ENCODE measurements at regions not wholly inside any gene's neighbourhood (a gene's known extent, or its start where the extent isn't known, plus 50 kb on each side); places are given as distances from the start of the nearest gene placed in this dataset.

- no peak for DNase-seq
Observed at GRCh38 chr12:88416155-88416554, 164.1 kb downstream of the KITLG start.

GRCh38 chr12:88416786-88417185, 163.5 kb downstream of the KITLG start:
- H3K27ac Mint-ChIP-seq = no peak overlapping the region
- ATAC-seq (replicated peaks in 1 of 2) = no peak
- H3K4me3 Mint-ChIP-seq = no peak overlapping the region
- H3K27me3 Mint-ChIP-seq (ENCODE audit: low read depth) = no peaks in the 10 kb centered on the region
- no peaks in the 10 kb centered on the region for H3K9me3 Mint-ChIP-seq
- no peaks in the 10 kb centered on the region for H3K4me1 Mint-ChIP-seq (ENCODE audit: low read depth)
- no peak for DNase-seq
- H3K36me3 Mint-ChIP-seq (ENCODE audit: insufficient read depth in 2 of 2) = no peaks in the 10 kb centered on the region

More at GRCh38 chr12:88416155-88416554, 164.1 kb downstream of the KITLG start:
- H3K27ac Mint-ChIP-seq = peak overlapping the region; percentile 64
- no peak for ATAC-seq (replicated peaks in 1 of 2)
- no peaks in the 10 kb centered on the region for H3K27me3 Mint-ChIP-seq (ENCODE audit: low read depth)
- no peaks in the 10 kb centered on the region for H3K9me3 Mint-ChIP-seq
- H3K4me1 Mint-ChIP-seq (ENCODE audit: low read depth) = no peaks in the 10 kb centered on the region
- H3K4me3 Mint-ChIP-seq = no peak overlapping the region
- no peaks in the 10 kb centered on the region for H3K36me3 Mint-ChIP-seq (ENCODE audit: insufficient read depth in 2 of 2)

DNA sequence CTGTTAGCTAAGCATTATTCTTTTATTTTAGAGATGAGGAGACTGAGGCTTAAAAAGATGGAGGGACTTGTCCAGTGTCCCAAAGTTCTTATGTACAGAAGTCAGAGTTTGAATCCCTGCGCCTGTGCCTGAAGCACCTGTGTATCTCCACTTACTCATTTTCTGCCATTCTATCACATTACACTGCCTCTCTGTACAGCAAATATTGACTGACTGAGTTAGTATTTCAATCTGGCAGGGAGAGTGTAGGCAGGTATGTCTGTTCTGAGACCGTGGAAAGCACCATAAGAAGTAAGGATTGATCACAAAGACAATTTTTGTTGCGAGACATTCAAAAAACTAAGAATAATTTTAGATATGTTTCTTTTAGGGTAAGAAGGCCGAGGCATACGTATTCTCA, 162.7 kb downstream of the KITLG start:
- Mint-ChIP-seq H3K4me1 (ENCODE audit: low read depth) (no peaks in the 10 kb centered on the region), H3K4me3 (no peak overlapping the region), H3K27me3 (ENCODE audit: low read depth) (no peaks in the 10 kb centered on the region), H3K9me3 (no peaks in the 10 kb centered on the region), H3K36me3 (ENCODE audit: insufficient read depth in 2 of 2) (no peaks in the 10 kb centered on the region), H3K27ac (no peak overlapping the region)
- DNase-seq = no peak
- no peak for ATAC-seq (replicated peaks in 1 of 2)

GRCh38 chr12:88418856-88419497, 161.3 kb downstream of the KITLG start:
- Mint-ChIP-seq H3K27ac (no peak overlapping the region), H3K9me3 (no peaks in the 10 kb centered on the region), H3K4me1 (ENCODE audit: low read depth) (no peaks in the 10 kb centered on the region), H3K36me3 (ENCODE audit: insufficient read depth in 2 of 2) (no peaks in the 10 kb centered on the region), H3K4me3 (no peak overlapping the region), H3K27me3 (ENCODE audit: low read depth) (no peaks in the 10 kb centered on the region)
- ATAC-seq (replicated peaks in 1 of 2) (no peak), DNase-seq (no peak)

DNA sequence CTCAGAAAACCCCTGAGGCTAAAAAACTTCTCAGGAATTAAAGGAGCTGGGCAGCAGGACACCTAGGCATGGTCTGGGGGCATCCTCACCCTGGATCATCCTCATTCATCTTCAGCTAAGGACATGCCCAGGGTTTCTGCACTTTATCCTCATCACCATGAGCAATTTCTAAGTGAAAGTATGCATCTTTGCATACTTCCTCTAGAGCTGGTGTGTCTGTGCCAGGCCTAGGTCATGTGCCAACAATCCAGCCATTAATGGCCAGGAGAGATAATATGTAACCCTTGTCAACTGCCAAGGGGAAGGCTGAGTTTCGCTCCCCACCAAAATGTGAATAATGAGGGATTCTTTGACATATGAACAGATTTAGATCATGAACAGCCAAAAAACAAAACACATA, 160.5 kb downstream of the KITLG start:
- Mint-ChIP-seq H3K27ac (no peak overlapping the region), H3K4me3 (no peak overlapping the region), H3K4me1 (ENCODE audit: low read depth) (no peaks in the 10 kb centered on the region), H3K36me3 (ENCODE audit: insufficient read depth in 2 of 2) (no peaks in the 10 kb centered on the region), H3K27me3 (ENCODE audit: low read depth) (no peaks in the 10 kb centered on the region), H3K9me3 (no peaks in the 10 kb centered on the region)
- ATAC-seq (replicated peaks in 1 of 2) (no peak), DNase-seq (no peak)

DNA sequence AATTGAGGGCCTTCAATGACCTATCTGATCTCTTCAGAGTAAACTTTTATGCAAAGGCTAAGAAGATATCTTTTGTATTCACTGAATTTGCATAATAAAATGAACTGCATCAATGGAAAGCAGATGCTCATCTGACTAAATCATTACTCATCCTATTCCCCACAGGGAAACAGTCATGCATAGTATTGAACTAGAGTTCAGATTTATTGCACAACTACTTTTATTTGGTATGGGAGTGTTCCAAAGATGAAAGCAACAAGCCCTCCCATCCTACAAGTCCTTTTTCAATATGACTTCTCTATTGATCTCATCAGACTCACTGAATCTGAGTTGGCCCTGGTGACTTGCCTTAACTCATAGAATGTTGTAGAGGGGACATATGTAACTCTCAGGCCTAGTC, 159.8 kb downstream of the KITLG start:
- Mint-ChIP-seq H3K9me3 (no peaks in the 10 kb centered on the region), H3K36me3 (ENCODE audit: insufficient read depth in 2 of 2) (no peaks in the 10 kb centered on the region), H3K4me1 (ENCODE audit: low read depth) (no peaks in the 10 kb centered on the region), H3K27me3 (ENCODE audit: low read depth) (no peaks in the 10 kb centered on the region), H3K27ac (no peak overlapping the region), H3K4me3 (no peak overlapping the region)
- ATAC-seq (replicated peaks in 1 of 2) (peak; percentile 71 to 85), DNase-seq (no peak)

- Mint-ChIP-seq H3K9me3 (peaks cover 2 to 3% of the 10 kb centered on the region in 2 donors), H3K27ac (no peak overlapping the region), H3K36me3 (ENCODE audit: insufficient read depth in 2 of 2) (no peaks in the 10 kb centered on the region), H3K27me3 (ENCODE audit: low read depth) (no peaks in the 10 kb centered on the region), H3K4me1 (ENCODE audit: low read depth) (no peaks in the 10 kb centered on the region), H3K4me3 (no peak overlapping the region)
- ATAC-seq (replicated peaks in 1 of 2) (no peak), DNase-seq (no peak)
Observed at GRCh38 chr12:88424791-88425730, 155.2 kb downstream of the KITLG start.

- H3K36me3 Mint-ChIP-seq (ENCODE audit: insufficient read depth in 2 of 2) = no peaks in the 10 kb centered on the region
- H3K4me1 Mint-ChIP-seq (ENCODE audit: low read depth) = no peaks in the 10 kb centered on the region
- no peak overlapping the region for H3K4me3 Mint-ChIP-seq
- peaks cover 2 to 3% of the 10 kb centered on the region in 2 donors for H3K9me3 Mint-ChIP-seq
- no peaks in the 10 kb centered on the region for H3K27me3 Mint-ChIP-seq (ENCODE audit: low read depth)
- H3K27ac Mint-ChIP-seq = no peak overlapping the region
- ATAC-seq (replicated peaks in 1 of 2) (no peak), DNase-seq (no peak)
Observed at GRCh38 chr12:88428350-88428749, 151.9 kb downstream of the KITLG start.

- ATAC-seq (replicated peaks in 1 of 2) (no peak), DNase-seq (no peak)
- no peaks in the 10 kb centered on the region for H3K4me1 Mint-ChIP-seq (ENCODE audit: low read depth)
- no peak overlapping the region for H3K4me3 Mint-ChIP-seq
- H3K9me3 Mint-ChIP-seq = peaks cover 2 to 6% of the 10 kb centered on the region in 2 donors
- H3K36me3 Mint-ChIP-seq (ENCODE audit: insufficient read depth in 2 of 2) = no peaks in the 10 kb centered on the region
- H3K27me3 Mint-ChIP-seq (ENCODE audit: low read depth) = no peaks in the 10 kb centered on the region
- H3K27ac Mint-ChIP-seq = no peak overlapping the region
Observed at GRCh38 chr12:88431246-88431645, 149.0 kb downstream of the KITLG start.

DNA sequence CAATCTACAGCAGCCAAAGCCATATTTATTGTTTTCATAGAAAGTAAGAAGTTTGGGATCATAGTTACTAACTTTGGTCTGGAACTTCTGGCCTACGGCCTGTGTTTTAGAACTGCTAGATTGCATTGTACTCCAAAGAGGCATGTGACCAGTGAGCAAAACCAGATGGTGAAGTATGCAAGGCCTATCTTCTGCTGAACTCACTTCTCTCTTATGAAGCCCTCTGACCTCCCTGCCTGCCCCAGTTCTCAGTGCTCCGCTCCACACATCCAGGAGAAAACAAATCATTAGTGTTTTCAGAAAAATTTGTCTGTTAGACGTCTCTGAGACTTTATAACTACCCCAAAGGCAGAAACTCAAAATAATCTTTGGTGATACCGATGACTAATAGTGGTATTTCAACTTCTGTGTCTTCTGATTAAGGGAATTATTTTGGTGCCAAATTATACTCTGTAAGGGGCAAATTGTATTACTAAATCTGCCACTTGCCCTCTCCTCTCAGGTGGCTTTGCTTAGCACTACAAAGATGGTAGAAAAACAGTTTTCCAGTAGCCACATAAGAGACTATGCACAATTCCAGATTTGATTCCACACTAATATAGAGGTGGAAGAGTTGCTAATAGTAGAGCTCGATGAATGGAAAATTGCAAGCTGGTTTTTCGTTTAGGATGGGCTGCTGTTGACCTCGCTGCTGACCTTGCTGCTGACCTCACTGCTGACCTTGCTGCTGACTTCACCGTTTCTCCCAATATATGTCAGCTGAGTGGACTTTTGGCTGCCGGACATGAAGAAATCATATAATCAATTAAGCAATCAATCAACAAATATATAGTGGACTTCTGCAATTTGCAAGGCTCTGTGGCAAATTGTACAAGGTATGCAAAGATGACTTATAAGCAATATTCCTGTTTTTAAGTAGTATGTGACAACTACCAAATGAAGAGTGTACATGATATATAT, 147.5 kb downstream of the KITLG start:
- H3K36me3 Mint-ChIP-seq (ENCODE audit: insufficient read depth in 2 of 2) = no peaks in the 10 kb centered on the region
- H3K4me1 Mint-ChIP-seq (ENCODE audit: low read depth) = no peaks in the 10 kb centered on the region
- H3K4me3 Mint-ChIP-seq = no peak overlapping the region
- H3K9me3 Mint-ChIP-seq = peaks cover 2 to 7% of the 10 kb centered on the region in 2 donors
- peaks cover 3% of the 10 kb centered on the region for H3K27me3 Mint-ChIP-seq (ENCODE audit: low read depth)
- H3K27ac Mint-ChIP-seq = no peak overlapping the region
- no peak for DNase-seq
- ATAC-seq (replicated peaks in 1 of 2) = no peak

- no peaks in the 10 kb centered on the region for H3K4me1 Mint-ChIP-seq (ENCODE audit: low read depth)
- H3K36me3 Mint-ChIP-seq (ENCODE audit: insufficient read depth in 2 of 2) = no peaks in the 10 kb centered on the region
- H3K9me3 Mint-ChIP-seq = peaks cover 2 to 4% of the 10 kb centered on the region in 2 donors
- DNase-seq (no peak), ATAC-seq (replicated peaks in 1 of 2) (peak in 1 of 2 donors; percentile 52)
- no peak overlapping the region for H3K27ac Mint-ChIP-seq
- H3K27me3 Mint-ChIP-seq (ENCODE audit: low read depth) = peaks cover 10% of the 10 kb centered on the region
- H3K4me3 Mint-ChIP-seq = no peak overlapping the region
Observed at GRCh38 chr12:88433997-88434703, 146.1 kb downstream of the KITLG start.

GRCh38 chr12:88435334-88436076, 144.8 kb downstream of the KITLG start:
- Mint-ChIP-seq H3K9me3 (peaks cover 4 to 5% of the 10 kb centered on the region in 2 donors), H3K4me3 (no peak overlapping the region), H3K27ac (no peak overlapping the region), H3K36me3 (ENCODE audit: insufficient read depth in 2 of 2) (no peaks in the 10 kb centered on the region), H3K27me3 (ENCODE audit: low read depth) (peaks cover 10% of the 10 kb centered on the region), H3K4me1 (ENCODE audit: low read depth) (no peaks in the 10 kb centered on the region)
- ATAC-seq (replicated peaks in 1 of 2) (no peak), DNase-seq (no peak)
